HG03342 (cell line): ENCODE measurements at regions not wholly inside any gene's neighbourhood (a gene's known extent, or its start where the extent isn't known, plus 50 kb on each side); places are given as distances from the start of the nearest gene placed in this dataset.

Experiments used
- ATAC-seq: cut with Tn5 transposase; IDR thresholded peaks from one replicate; pipeline ENCODE4 v1.9.1; 2021; ENCODE audit warnings: mild to moderate bottlenecking, moderate library complexity; ENCODE audit not compliant: unreplicated experiment

GRCh38 chr1:184302346-184302745 is 84.5 kb upstream of the C1orf21 start:
- ATAC-seq: no peak

- ATAC-seq: no peak
Measured at GRCh38 chr1:184310157-184310819, 76.5 kb upstream of the C1orf21 start.

- ATAC-seq: no peak
Measured at GRCh38 chr1:184311580-184311979, 75.2 kb upstream of the C1orf21 start.

GRCh38 chr1:184315254-184315653 is 71.6 kb upstream of the C1orf21 start:
- ATAC-seq: no peak

GRCh38 chr1:184319879-184320278 is 67.0 kb upstream of the C1orf21 start:
- ATAC-seq: no peak

DNA sequence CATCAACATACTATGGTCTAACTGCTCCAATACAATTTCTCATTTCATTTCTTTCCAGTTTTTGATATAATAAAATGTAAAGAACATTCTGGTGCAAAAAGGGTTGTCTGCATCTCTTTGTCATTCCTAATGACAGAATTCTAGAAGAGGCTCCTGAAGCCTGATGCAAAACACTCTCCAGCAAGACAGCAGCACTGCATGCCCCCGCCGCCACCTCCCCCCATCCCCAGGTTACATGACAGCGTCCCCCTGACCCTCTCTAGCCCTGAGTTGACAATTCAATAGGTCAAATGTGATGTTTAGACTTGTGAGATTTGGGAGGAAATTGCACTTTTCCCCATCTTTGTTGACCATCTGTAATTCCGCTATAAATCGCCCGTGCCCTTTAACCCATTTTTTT is 64.6 kb upstream of the C1orf21 start:
- no peak for ATAC-seq

- no peak for ATAC-seq
Measured at GRCh38 chr1:184324972-184325371, 61.9 kb upstream of the C1orf21 start.

GRCh38 chr1:184326278-184326677 is 60.6 kb upstream of the C1orf21 start:
- no peak for ATAC-seq

GRCh38 chr1:184329245-184329953 is 57.4 kb upstream of the C1orf21 start:
- ATAC-seq: no peak

DNA sequence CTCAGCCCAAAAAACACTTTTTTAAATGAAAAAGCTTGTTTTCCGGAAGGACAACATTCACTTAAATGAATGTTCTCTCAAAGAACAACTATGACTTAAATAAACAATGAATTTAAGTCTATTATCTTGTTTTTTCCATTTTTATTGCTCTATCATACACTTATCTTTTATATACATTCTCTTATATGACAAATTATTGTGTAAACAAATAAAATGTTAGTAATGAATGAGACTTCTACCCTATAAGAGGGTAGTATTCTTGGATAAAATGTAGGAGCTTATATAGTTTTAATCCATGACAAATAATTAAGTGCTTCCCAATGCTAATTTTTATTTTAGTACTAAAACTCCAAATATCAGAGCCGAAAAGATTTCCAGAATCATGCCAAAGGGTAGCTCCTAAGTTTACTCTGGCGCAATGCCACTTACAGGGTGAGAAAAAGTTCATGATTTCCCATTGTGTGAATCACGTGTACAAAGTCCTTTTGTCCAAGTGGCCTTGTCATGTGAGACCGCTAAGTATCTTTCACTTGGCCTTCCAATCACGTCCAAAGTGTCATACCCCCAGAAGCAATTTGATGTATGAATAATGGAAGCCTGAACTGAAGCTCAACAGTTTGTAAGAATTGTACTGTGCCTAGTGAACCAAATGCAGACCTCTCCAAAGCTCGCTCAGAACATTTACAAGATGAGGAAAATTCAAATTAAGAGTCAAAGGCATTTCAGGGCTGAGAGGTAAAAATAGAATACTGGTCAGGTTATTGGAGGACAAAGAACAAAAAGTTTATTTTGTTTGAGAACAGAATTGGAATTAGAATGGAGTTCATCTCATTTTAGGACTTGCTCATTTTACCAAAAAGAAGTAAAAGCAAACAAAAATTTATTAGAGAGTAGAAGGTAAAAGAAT is 56.6 kb upstream of the C1orf21 start:
- ATAC-seq: no peak

DNA sequence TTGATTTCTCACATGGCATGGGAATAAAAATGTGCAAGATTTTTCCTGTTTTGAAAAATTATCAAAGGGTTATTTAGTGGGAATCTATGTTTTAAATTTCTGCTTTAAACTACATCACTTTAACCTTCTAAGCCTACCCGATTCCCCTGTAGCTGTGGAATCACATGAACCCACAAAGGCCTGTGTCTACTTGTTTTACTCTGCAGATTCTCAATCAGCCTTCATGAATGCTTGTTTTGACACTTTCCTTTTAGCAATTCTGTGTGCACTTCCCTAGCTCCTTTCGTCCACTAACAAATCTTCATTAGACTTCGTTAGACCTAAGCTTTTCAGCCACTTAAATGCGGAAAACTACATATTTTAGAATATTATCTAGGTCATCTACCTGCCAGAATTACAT is 56.0 kb upstream of the C1orf21 start:
- ATAC-seq: no peak
